ENCODE measurements at regions not wholly inside any gene's neighbourhood (a gene's known extent, or its start where the extent isn't known, plus 50 kb on each side); places are given as distances from the start of the nearest gene placed in this dataset.
"Not testable (repeated sequence)": the region's sequence is repeated elsewhere in the genome, so short reads cannot be mapped to it uniquely, and the experiment has no call there.

DNA sequence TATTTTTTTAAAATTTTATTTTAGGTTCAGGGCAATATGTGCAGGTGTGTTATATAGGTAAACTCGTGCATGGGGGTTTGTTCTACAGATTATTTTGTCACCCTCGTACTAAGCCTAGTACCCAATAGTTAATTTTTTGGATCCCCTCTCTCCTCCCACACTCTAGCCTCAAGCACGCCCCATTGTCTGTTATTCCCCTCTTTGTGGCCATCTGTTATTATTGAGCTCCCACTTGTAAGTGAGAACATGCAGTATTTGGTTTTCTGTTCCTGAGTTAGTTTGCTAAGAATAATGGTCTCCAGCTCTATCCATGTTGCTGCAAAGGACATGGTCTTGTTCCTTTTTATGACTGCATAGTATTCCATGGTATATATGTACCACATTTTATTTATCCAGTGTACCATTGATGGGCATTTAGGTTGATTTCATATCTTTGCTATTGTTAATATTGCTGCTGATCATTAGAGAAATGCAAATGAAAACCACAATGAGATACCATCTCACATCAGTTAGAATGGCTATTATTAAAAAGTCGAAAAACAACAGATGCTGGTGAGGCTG lies 753.7 kb upstream of the CTNND2 start:
- not testable (repeated sequence) for TF ChIP-seq ESRRG, RARB (CRISPR knock-in tag; IDR thresholded peaks at IDR 0.05)

Data from SK-N-SH treated with all-trans-retinoic acid at 6 μM for 48 hours (cell line).